IMR-90 (cell line): ENCODE measurements at regions not wholly inside any gene's neighbourhood (a gene's known extent, or its start where the extent isn't known, plus 50 kb on each side); places are given as distances from the start of the nearest gene placed in this dataset.

Source experiments
- ATAC-seq: fragments of 200-7000 bp; cut with Tn5 transposase; 2 replicates; pipeline ENCODE4 v1.9.1; 2020; ENCODE audit warnings: low read depth, mild to moderate bottlenecking, moderate library complexity
- BruUV-seq: library from RNA; stranded (reverse); fragments of 400-500 nt; replicated peaks from 2 replicates; lab custom pipeline; 2021; lab: Mats Ljungman, UMichigan
- CTCF ChIA-PET: fragments of 300-600 bp; formaldehyde crosslinking; extraction: SDS; loops from one replicate; lab custom pipeline; 2021; ENCODE audit warnings: antibody characterized with exemption; lab: Yijun Ruan, JAX
- POLR2A ChIA-PET: fragments of 300-600 bp; sonication (Branson Sonifier 250); formaldehyde crosslinking; loops from one replicate; lab custom pipeline; 2022; ENCODE audit warnings: antibody characterized with exemption; ENCODE audit not compliant: unreplicated experiment; lab: Charles Lee
- DNase-seq: peaks from one replicate; pipeline ENCODE4 v3.0.0; 2013
- H2AFZ ChIP-seq: replicated peaks from 2 replicates; pipeline ENCODE3; 2013; ENCODE audit warnings: low read length, mild to moderate bottlenecking; ENCODE audit not compliant: poor library complexity
- H2AK5ac ChIP-seq: 2 replicates; pipeline ENCODE4 v1.6.1; 2013; ENCODE audit warnings: low read depth, low read length, inconsistent platforms
- H2AK9ac ChIP-seq: replicated peaks from 2 replicates; pipeline ENCODE3; 2013; ENCODE audit warnings: mild to moderate bottlenecking, low read depth, low read length, moderate library complexity; ENCODE audit not compliant: poor library complexity
- H2BK120ac ChIP-seq: 2 replicates; pipeline ENCODE4 v1.6.1; 2013; ENCODE audit warnings: low read depth, low read length, inconsistent platforms
- H2BK15ac ChIP-seq: 3 replicates; pipeline ENCODE4 v1.6.1; 2013; ENCODE audit warnings: low read depth, low read length, inconsistent platforms
- H2BK20ac ChIP-seq: 2 replicates; pipeline ENCODE4 v1.6.1; 2013; ENCODE audit warnings: low read depth, mild to moderate bottlenecking, inconsistent platforms, low read length, moderate library complexity
- H2BK5ac ChIP-seq: 2 replicates; pipeline ENCODE4 v1.6.1; 2013; ENCODE audit warnings: mild to moderate bottlenecking, low read depth, low read length, inconsistent platforms; ENCODE audit not compliant: poor library complexity, severe bottlenecking
- H3K14ac ChIP-seq: replicated peaks from 2 replicates; pipeline ENCODE4 v1.6.1; 2013; ENCODE audit warnings: low read depth, low read length, inconsistent platforms
- H3K18ac ChIP-seq: 2 replicates; pipeline ENCODE4 v1.6.1; 2013; ENCODE audit warnings: low read depth, low read length, control low read depth
- H3K23ac ChIP-seq: 2 replicates; pipeline ENCODE4 v1.6.1; 2013; ENCODE audit warnings: low read depth, low read length, inconsistent platforms
- H3K27ac ChIP-seq: 2 replicates; pipeline ENCODE4 v1.5.1; 2013; ENCODE audit warnings: mild to moderate bottlenecking, control low read depth, low read length; ENCODE audit not compliant: insufficient read depth
- H3K27me3 ChIP-seq: 2 replicates; pipeline ENCODE4 v1.6.1; 2013; ENCODE audit warnings: low read length; ENCODE audit not compliant: control insufficient read depth, insufficient read depth
- H3K36me3 ChIP-seq: 2 replicates; pipeline ENCODE4 v1.6.1; 2013; ENCODE audit warnings: low read length, mixed read lengths; ENCODE audit not compliant: control insufficient read depth, insufficient read depth
- H3K4ac ChIP-seq: 2 replicates; pipeline ENCODE4 v1.6.1; 2013; ENCODE audit warnings: low read depth, low read length, inconsistent platforms
- H3K4me1 ChIP-seq: 2 replicates; pipeline ENCODE4 v1.6.1; 2013; ENCODE audit warnings: low read length, mixed read lengths; ENCODE audit not compliant: control insufficient read depth, insufficient read depth
- H3K4me2 ChIP-seq: 2 replicates; pipeline ENCODE4 v1.6.1; 2013; ENCODE audit warnings: low read depth, mild to moderate bottlenecking, control low read depth, low read length, moderate library complexity
- H3K4me3 ChIP-seq: 2 replicates; pipeline ENCODE4 v1.5.1; 2013; ENCODE audit warnings: low read depth, mild to moderate bottlenecking, control low read depth, low read length, moderate library complexity; ENCODE audit not compliant: insufficient read depth
- H3K56ac ChIP-seq: 2 replicates; pipeline ENCODE4 v1.6.1; 2013; ENCODE audit warnings: low read length, inconsistent platforms; ENCODE audit not compliant: insufficient read depth; ENCODE audit errors: extremely low read depth
- H3K79me1 ChIP-seq, 2 experiments: 2 replicates each; pipeline ENCODE4 v1.6.1; 2013; ENCODE audit warnings: low read length in 2 of 2, inconsistent platforms in 1 of 2, low read depth in 1 of 2
- H3K9ac ChIP-seq: 2 replicates; pipeline ENCODE4 v1.6.1; 2013; ENCODE audit warnings: low read depth, low read length, control low read depth
- H3K9me1 ChIP-seq: 2 replicates; pipeline ENCODE4 v1.6.1; 2013; ENCODE audit warnings: low read length, inconsistent platforms; ENCODE audit not compliant: insufficient read depth
- H3K9me3 ChIP-seq: 2 replicates; pipeline ENCODE4 v1.6.1; 2013; ENCODE audit warnings: low read length; ENCODE audit not compliant: control insufficient read depth, insufficient read depth
- H4K20me1 ChIP-seq: 2 replicates; pipeline ENCODE4 v1.6.1; 2013; ENCODE audit warnings: low read length, inconsistent platforms; ENCODE audit not compliant: insufficient read depth
- H4K5ac ChIP-seq: 2 replicates; pipeline ENCODE4 v1.6.1; 2013; ENCODE audit warnings: mild to moderate bottlenecking, low read depth, low read length, control low read depth
- H4K8ac ChIP-seq, 2 experiments: 2 replicates each; pipeline ENCODE4 v1.6.1; 2013; ENCODE audit warnings: low read depth in 2 of 2, low read length in 2 of 2, control low read depth in 1 of 2, inconsistent platforms in 1 of 2
- H4K91ac ChIP-seq: 2 replicates; pipeline ENCODE4 v1.6.1; 2013; ENCODE audit warnings: low read depth, low read length, inconsistent platforms; ENCODE audit not compliant: insufficient read depth
- BHLHE40 ChIP-seq: fragments of 150-350 bp; IDR thresholded peaks from 2 replicates; pipeline ENCODE4 v1.6.1; 2016; ENCODE audit warnings: mild to moderate bottlenecking, low read depth, low read length
- CEBPB ChIP-seq: IDR thresholded peaks from 2 replicates; pipeline ENCODE4 v1.6.1; 2012; ENCODE audit warnings: low read depth, low read length, improper control_type of control experiment
- CHD1 ChIP-seq: IDR thresholded peaks from 2 replicates; pipeline ENCODE4 v1.6.1; 2012; ENCODE audit warnings: low read depth, low read length, improper control_type of control experiment
- FOS ChIP-seq: fragments of 150-350 bp; IDR thresholded peaks from 2 replicates; pipeline ENCODE4 v1.6.1; 2016; ENCODE audit warnings: low read depth, low read length
- MAFK ChIP-seq: IDR thresholded peaks from 2 replicates; pipeline ENCODE4 v1.6.1; 2012; ENCODE audit warnings: low read depth, low read length, improper control_type of control experiment
- MAZ ChIP-seq: IDR thresholded peaks from 2 replicates; pipeline ENCODE4 v1.6.1; 2012; ENCODE audit warnings: low read depth, mild to moderate bottlenecking, low read length, improper control_type of control experiment, moderate library complexity, borderline replicate concordance
- MXI1 ChIP-seq: IDR thresholded peaks from 2 replicates; pipeline ENCODE4 v1.6.1; 2012; ENCODE audit warnings: low read depth, mild to moderate bottlenecking, low read length, moderate library complexity, borderline replicate concordance
- NFE2L2 ChIP-seq: fragments of 150-350 bp; IDR thresholded peaks from 2 replicates; pipeline ENCODE4 v1.6.1; 2016; ENCODE audit warnings: low read depth, mild to moderate bottlenecking, low read length
- POLR2A ChIP-seq: IDR thresholded peaks from 2 replicates; pipeline ENCODE4 v1.6.1; 2012; ENCODE audit warnings: mild to moderate bottlenecking, low read depth, low read length
- RAD21 ChIP-seq: IDR thresholded peaks from 2 replicates; pipeline ENCODE4 v1.6.1; 2012; ENCODE audit warnings: low read length, improper control_type of control experiment
- RCOR1 ChIP-seq: IDR thresholded peaks from 2 replicates; pipeline ENCODE4 v1.6.1; 2012; ENCODE audit warnings: mild to moderate bottlenecking, low read length, improper control_type of control experiment; ENCODE audit not compliant: insufficient replicate concordance
- RFX5 ChIP-seq: IDR thresholded peaks from 2 replicates; pipeline ENCODE4 v1.8.0; 2012; ENCODE audit warnings: low read depth, mild to moderate bottlenecking, low read length, moderate library complexity
- SMC3 ChIP-seq: fragments of 150-350 bp; IDR thresholded peaks from 2 replicates; pipeline ENCODE4 v1.6.1; 2016; ENCODE audit warnings: low read depth, mild to moderate bottlenecking, antibody characterized with exemption, low read length, moderate library complexity
- WGBS, 2 experiments: methylation state at CpG; one replicate each; pipeline versions ENCODE4 v1.1.5 to v1.1.7; 2013; ENCODE audit warnings: missing lambda C conversion rate in 2 of 2; ENCODE audit not compliant: insufficient read length in 1 of 2; ENCODE audit errors: extremely low coverage in 2 of 2; 5-methylcytosine and 5-hydroxymethylcytosine counted together
- dilution Hi-C: fragments of 300-500 bp; cut with HindIII; formaldehyde crosslinking; loops from one replicate; pipeline ENCODE4 v1.14.3; 2018; ENCODE audit warnings: low sequenced_read_pairs; ENCODE audit not compliant: unreplicated experiment
- in situ Hi-C: fragments of 300-500 bp; cut with MboI; formaldehyde crosslinking; loops from 3 replicates; pipeline ENCODE4 v1.14.3; 2019; ENCODE audit warnings: low sequenced_read_pairs, inconsistent platforms, mixed read lengths
- intact Hi-C: fragments of 100-400 bp; cut with micrococcal nuclease; formaldehyde crosslinking; loops from 2 replicates; pipeline ENCODE4 v1.10.0; 2022
- TF ChIP-seq, protein P1 (sequence below): fragments of 150-350 bp; IDR thresholded peaks from 2 replicates; pipeline ENCODE4 v1.6.1; 2017; ENCODE audit warnings: mild to moderate bottlenecking, antibody characterized with exemption, low read length, low read depth
- TF ChIP-seq, protein P2 (sequence below): fragments of 150-350 bp; IDR thresholded peaks from 2 replicates; pipeline ENCODE4 v1.6.1; 2016; ENCODE audit warnings: low read depth, mild to moderate bottlenecking, low read length, moderate library complexity, borderline replicate concordance
- TF ChIP-seq, protein P3 (sequence below): conservative IDR thresholded peaks from 2 replicates; pipeline ENCODE4 v1.5.1; 2012; ENCODE audit warnings: mild to moderate bottlenecking, low read depth, low read length, improper control_type of control experiment

DNA sequence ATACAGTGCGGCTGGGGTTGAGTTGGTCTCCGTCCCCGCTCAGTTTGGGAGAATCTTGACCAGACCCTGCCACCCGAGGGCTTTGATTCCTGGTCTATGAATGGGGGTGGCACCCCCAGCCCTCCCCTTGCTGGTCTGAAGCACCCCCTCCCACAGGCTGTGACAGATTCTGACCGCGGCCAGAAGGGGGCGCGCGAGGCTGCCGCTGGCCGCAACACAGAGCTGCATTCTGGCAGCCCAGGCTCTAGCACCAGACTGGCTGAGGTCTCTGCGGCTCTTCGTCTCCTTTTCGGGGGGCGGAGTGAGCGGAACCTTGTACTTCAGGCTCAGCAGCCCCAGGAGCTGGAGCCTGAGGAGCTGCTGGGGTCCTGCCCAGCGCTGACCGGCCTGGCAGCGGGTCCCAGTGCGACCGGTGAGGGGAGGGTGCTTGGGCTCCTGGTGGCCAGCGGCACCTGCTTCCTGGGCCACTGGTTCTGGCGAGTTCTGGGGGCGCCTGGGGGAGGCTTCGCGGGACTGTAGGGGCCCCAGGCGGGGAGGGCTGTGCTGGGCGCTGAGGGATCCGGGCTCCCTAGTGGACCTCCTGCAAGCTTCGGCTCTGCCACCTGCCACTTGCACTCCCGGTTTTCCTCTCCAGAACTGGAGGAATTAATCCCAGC lies 1011.6 kb downstream of the KCNJ18 start:
- Histone ChIP-seq H3K9me1 (no peaks in the 10 kb centered on the region), H4K91ac (no peak overlapping the region), H2BK20ac (no peak overlapping the region), H3K27me3 (no peaks in the 10 kb centered on the region), H4K20me1 (no peaks in the 10 kb centered on the region), H2AK5ac (no peak overlapping the region), H3K56ac (no peak overlapping the region), H3K4me3 (no peak overlapping the region), H4K8ac (no peak overlapping the region), H2BK5ac (no peak overlapping the region), H3K18ac (no peak overlapping the region), H2AFZ (no peak overlapping the region), H3K4me1 (no peaks in the 10 kb centered on the region), H2BK15ac (no peak overlapping the region), H3K9ac (no peak overlapping the region), H2BK120ac (no peak overlapping the region), H3K9me3 (peaks cover 22% of the 10 kb centered on the region; the same call in 1 of the 2 replicates), H3K14ac (no peak overlapping the region), H3K4ac (no peak overlapping the region), H3K23ac (no peak overlapping the region), H3K27ac (no peak overlapping the region), H2AK9ac (no peak overlapping the region), H3K79me1 (no peaks in the 10 kb centered on the region), H3K36me3 (no peaks in the 10 kb centered on the region), H3K4me2 (no peak overlapping the region), H4K5ac (no peak overlapping the region)
- in situ Hi-C loops, result no loop called here
- ATAC-seq, result no peak
- POLR2A ChIA-PET, result no interaction called here
- 56% methylated on average over 12 of the region's 31 CpGs; no CpG with 5 or more reads in 1 of the 2 experiments for WGBS, 2 experiments
- no TSS peak for BruUV-seq
- TF ChIP-seq RFX5 (no peak), SMC3 (no peak), POLR2A (no peak), NFE2L2 (no peak), BHLHE40 (no peak), CEBPB (no peak), MAZ (no peak), FOS (no peak), RAD21 (no peak), MXI1 (no peak), CHD1 (no peak), MAFK (no peak), RCOR1 (no peak)
- TF ChIP-seq, protein P1, sequence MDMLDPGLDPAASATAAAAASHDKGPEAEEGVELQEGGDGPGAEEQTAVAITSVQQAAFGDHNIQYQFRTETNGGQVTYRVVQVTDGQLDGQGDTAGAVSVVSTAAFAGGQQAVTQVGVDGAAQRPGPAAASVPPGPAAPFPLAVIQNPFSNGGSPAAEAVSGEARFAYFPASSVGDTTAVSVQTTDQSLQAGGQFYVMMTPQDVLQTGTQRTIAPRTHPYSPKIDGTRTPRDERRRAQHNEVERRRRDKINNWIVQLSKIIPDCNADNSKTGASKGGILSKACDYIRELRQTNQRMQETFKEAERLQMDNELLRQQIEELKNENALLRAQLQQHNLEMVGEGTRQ, result no peak
- TF ChIP-seq, protein P2, sequence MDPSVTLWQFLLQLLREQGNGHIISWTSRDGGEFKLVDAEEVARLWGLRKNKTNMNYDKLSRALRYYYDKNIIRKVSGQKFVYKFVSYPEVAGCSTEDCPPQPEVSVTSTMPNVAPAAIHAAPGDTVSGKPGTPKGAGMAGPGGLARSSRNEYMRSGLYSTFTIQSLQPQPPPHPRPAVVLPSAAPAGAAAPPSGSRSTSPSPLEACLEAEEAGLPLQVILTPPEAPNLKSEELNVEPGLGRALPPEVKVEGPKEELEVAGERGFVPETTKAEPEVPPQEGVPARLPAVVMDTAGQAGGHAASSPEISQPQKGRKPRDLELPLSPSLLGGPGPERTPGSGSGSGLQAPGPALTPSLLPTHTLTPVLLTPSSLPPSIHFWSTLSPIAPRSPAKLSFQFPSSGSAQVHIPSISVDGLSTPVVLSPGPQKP, result no peak
- TF ChIP-seq, protein P3, sequence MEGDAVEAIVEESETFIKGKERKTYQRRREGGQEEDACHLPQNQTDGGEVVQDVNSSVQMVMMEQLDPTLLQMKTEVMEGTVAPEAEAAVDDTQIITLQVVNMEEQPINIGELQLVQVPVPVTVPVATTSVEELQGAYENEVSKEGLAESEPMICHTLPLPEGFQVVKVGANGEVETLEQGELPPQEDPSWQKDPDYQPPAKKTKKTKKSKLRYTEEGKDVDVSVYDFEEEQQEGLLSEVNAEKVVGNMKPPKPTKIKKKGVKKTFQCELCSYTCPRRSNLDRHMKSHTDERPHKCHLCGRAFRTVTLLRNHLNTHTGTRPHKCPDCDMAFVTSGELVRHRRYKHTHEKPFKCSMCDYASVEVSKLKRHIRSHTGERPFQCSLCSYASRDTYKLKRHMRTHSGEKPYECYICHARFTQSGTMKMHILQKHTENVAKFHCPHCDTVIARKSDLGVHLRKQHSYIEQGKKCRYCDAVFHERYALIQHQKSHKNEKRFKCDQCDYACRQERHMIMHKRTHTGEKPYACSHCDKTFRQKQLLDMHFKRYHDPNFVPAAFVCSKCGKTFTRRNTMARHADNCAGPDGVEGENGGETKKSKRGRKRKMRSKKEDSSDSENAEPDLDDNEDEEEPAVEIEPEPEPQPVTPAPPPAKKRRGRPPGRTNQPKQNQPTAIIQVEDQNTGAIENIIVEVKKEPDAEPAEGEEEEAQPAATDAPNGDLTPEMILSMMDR, result no peak
- dilution Hi-C loops, result no loop called here
- no peak for DNase-seq
- intact Hi-C loops, result no loop called here
- CTCF ChIA-PET, result no interaction called here
